HK-2 (cell line): ENCODE measurements at regions not wholly inside any gene's neighbourhood (a gene's known extent, or its start where the extent isn't known, plus 50 kb on each side); places are given as distances from the start of the nearest gene placed in this dataset.
"Not testable (repeated sequence)": the region's sequence is repeated elsewhere in the genome, so short reads cannot be mapped to it uniquely, and the experiment has no call there.

ENCODE experiments used
- DNase-seq: peaks from one replicate; pipeline ENCODE4 v3.0.0-alpha.2; 2018; ENCODE audit not compliant: unreplicated experiment

DNA sequence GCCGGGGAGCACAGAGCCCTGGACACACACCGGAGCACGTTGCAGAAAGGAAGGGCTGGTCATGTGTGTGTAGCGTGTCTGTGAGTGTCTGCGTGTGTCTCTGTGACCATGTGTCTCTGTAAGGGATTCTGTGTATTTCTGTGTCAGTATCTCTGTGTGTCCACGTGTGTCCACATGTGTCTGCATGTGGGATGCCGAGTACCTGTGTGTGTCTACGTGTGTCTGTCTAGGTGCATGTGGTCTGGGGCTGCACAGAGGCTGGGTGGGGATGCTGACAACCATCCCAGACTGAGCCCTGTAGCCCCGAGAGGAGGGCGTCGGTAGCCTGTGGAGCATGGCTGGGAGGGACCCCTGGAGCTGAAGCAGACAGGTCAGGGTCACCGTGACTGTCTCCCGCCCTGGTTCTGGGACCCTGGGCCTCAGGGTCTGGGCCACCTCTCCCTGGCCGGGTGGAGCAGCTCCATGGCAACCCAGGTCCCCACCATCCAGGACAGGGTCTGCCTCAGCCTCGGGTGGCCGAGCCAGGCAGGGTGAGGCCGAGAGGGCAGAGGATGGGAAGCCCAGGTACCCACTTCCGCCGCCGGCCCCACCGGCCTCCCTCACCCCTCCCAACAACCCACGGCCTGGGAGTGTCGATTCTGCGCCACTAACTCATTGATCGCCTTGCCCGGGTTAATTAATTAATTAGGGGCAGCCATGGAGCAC is 122.7 kb downstream of the FAM53A start:
- no peak for DNase-seq

DNA sequence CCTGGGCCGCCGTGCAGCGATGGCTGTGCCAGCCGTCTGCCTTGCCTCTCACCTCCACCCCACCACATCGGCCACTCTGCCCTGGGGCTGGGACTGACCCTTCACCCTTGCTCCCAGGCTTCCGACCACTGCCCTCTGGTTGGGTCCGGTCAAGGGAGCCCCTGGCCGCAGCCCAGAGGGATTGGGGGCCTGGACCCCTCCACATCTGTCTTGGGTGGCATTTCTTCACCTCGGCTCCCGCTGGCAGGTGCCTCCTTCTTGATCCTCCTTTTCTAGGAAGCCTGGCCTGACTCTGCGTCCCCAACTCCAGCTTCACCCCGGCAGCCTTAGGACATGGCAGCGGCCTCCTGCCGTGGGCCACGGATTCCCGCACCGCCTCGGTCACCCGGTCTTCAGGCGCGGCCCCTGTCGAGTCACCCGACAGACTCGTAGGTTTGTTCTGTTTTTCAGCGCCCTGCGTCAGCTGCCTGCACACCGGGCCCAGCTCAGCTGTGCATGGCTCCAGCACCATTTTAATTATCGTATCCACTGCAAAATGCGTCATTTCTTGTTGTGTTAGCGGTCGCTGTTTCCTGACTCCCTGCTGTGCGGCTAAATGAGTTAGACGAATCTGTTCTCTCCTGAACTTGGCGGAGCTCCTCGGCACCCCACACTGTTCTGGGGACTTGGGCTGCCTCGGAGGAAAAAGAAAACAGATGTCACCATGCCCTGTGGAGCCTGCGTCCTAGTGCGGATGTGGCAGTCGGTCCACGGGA is 124.0 kb downstream of the FAM53A start:
- no peak for DNase-seq

DNA sequence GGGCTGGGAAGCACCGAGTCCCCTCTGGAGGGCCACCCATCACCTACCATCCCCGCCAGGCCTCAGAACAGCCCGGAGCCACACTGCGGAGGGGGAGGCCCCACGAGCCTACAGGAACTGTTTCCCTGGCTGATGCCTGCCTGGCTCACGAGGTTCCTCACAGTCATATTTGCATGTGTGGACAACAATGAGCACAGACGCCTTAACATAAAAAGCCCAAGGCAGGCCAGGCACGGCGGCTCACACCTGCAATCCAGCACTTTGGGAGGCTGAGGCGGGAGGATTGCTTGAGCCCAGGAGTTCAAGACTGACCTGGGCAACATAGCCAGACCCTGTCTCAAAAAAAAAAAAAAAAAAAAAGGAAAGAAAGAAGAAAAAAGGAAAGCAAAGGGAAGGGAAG is 125.9 kb downstream of the FAM53A start:
- no peak for DNase-seq

DNA sequence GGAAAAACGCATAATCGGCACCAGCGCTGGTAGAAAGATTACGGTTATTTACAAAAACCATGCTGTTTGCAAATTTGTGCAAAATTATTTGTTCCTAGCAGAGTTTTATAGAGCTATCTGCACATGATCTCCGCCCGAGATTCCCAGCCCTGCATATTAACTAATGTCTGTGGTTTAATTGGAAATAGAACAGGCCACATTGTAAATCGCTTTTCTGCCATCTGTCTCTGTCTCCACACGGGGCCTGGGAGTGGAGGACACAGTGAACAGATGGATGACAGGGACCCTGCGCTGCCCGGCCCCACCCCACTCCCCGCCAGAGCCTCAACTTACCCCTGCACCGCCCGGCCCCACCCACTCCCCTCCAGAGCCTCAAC is 126.9 kb downstream of the FAM53A start:
- DNase-seq, result no peak

DNA sequence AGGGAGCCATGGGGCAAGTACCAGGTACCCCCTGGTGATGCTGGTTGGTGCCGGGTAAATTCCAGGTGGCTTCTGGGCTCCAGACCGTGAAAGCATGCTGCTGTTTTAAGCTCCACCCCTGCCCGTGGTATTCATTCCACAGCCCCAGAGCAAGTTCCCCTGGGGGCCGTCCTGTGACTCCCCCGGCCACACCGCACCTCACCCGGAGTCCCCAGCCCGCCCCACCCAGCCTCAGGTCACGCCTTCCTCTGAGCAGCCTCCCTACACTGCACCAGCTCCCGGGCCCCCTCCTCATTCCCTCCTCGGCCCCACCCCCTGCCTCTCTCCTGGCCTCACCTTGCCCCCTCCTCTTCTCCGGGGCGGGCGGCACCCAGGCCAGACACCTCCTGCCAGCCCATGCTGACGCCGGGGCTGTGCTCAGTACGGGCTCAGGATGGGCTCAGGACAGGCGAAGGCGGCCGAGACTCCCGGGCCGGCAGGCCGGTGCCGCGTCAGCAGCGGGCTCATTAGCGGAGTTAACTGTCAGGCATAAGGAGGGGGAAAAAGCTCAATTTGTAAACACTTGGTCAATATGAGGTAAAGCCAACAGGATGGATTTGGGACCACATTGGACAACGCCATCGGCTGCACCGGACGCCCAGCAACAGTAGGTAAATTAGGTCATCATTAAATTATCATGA is 127.4 kb downstream of the FAM53A start:
- no peak for DNase-seq

DNA sequence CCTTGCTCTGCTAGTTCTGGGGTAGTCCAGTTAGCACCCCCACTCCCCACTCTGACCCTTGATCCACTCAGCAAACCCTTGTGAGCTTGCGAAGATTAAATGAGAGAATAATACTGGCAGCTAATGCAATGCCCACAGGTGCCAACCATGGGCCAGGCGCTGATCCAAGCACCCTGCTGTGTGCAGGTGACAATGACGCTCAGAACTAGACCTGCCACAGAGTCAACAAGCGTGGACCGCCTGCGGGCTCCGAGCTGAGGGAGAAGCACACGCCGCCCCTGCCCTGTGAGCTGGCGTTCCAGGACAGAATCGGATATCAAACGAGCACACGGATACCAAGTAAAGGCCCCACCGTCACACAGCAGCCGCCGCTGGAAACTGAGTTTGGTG is 129.2 kb downstream of the FAM53A start:
- no peak for DNase-seq

DNA sequence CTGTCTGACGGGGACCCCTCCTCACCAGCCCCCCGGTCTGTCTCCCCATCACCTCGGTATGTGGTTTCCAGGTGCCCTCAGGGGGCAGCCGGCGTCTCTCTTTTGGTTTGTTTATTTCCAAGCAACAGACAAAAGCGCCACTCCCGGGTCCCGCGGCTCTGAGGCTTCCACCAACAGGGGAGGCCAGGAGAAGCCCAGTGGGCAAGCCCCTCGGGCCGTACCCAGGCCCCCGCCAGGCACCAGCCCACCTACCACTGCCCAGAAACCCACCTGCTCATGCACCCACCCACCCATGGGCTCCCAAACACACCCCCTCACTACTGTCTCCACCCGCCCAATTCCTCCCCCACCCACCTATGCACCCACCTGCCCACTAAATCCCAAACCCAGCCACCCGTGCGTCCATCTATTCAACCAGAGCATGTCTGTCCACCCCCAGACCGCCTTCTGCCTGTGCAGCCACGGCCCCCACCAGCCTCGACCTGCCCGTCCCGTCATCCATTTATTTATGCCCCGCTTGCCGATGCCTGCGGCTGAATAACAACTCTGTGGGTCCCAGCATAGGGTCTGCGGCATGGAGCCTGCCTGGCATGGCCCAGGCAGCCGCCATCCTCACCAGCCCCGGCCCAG is 129.8 kb downstream of the FAM53A start:
- DNase-seq, result no peak

DNA sequence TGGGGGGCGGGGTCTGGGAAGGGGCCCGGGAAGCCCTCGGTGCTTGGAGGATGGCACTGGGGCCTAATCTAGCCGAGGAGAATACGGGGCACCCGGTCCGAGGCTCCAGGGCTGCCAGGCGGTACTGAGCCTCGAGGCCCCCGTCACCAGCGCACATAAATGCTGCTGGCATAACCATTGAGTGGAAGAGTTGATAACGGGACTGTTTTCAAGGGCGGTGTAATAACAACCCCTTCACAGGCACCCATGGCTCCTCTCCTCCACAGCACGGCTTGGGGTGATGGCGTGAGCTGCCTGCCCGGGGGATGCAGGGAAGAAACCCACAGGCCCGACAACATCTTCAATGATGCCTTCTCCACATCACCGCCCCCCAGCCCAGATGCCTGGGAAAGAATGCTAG is 130.7 kb downstream of the FAM53A start:
- DNase-seq, result no peak

DNA sequence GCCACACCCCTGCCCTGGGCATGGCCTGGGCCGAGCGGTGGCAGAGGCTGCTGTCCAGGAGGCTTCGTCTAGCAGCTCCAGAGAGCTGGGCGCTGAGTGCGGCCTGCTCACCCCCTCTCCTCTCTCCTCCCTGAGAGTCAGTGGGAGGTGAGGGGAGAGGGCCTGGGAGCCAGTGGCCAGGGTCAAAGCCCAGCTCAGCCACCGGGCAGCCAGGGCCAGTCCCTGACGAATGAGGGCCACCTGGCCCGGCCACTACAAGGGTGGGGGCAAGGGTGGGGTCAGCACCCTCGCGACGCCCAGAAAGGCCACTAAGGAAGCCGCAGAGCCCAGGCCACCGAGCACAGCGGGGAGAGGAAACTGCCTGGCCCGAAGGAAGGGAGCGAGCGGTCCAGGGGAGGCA is 131.7 kb downstream of the FAM53A start:
- no peak for DNase-seq

DNA sequence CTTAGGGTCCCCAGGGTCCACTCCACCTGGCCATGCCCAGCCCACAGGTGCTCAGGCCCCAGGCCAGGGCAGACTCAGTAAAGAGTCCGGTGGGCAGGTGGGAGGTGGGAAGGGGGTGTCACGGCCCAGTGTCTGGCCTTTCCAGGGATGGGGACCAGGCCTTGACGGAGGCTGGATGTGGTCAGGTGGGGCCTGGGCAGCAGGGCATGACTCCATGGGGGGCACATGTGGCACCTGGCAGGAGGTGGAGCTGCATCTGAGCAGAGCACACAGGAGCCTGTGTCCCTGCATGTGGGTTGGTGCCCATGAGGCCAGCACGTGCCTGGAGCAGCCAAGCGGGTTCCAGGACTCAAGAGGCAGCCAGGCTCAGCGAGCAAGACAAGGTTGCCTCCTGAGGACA is 132.9 kb downstream of the FAM53A start:
- DNase-seq, result no peak

DNA sequence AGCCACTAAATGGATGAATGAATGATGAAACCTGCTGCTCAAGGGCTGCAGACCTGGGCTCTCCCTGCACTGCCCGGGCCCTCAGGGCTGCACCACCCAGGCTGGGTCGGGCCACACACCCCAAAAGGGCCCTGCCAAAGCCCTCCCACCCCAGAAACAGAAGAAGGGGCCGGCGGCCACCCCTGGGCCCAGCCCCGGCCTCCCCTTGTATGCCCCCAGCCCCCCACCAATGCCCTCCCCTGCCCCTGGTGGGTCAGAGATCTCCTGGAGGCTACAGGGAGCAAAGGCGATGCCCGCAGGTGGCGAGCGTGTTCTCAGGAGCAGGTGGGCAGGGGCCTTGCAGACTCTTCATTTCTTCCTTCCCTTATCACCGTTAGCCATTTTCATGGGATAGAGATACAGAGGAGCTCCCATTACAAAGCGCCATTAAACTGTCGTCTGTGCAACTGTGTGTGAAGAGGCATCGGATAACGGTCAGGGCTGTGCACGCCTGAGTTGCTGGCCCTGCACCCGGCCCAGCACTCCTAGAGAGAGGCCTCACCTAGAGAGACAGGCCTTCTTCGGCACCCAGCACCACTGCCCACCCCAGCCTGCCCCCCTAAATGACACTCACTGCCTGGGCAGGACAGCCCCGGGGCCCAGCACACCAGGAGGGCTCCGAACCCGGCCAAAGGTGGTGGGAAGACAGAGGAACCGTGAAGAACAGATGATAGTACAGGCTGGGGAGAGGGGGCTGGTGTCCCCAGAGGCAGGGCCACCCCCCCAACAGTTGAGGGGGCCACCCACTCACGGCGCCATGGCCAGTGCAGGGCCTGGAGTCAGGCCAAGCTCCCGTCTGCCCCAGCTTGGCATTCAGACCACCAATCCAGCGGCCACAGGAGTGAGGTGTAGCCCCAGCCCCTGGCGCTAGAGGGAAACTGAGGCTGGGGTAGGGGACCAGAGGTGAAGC is 133.7 kb downstream of the FAM53A start:
- DNase-seq, result no peak

DNA sequence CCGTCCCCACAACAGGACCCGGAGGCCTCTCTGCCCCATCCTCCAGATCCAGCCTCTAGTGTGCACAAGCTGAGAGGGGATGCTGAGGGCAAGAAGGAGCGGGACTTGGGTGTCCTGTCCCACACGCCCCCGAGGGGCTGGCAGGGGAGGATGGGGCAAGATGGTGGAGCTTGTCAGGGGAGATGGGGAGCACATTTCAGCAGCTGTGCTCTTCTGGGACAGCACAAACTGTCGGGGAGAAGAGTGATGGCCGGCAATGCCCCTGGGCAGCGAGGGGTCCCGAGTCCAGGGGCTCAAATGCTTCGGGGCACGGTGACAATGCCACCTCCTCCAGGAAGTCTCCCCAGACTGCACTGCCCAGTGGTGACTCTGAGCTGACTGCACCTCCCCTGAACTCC is 134.5 kb downstream of the FAM53A start:
- DNase-seq, result no peak

DNA sequence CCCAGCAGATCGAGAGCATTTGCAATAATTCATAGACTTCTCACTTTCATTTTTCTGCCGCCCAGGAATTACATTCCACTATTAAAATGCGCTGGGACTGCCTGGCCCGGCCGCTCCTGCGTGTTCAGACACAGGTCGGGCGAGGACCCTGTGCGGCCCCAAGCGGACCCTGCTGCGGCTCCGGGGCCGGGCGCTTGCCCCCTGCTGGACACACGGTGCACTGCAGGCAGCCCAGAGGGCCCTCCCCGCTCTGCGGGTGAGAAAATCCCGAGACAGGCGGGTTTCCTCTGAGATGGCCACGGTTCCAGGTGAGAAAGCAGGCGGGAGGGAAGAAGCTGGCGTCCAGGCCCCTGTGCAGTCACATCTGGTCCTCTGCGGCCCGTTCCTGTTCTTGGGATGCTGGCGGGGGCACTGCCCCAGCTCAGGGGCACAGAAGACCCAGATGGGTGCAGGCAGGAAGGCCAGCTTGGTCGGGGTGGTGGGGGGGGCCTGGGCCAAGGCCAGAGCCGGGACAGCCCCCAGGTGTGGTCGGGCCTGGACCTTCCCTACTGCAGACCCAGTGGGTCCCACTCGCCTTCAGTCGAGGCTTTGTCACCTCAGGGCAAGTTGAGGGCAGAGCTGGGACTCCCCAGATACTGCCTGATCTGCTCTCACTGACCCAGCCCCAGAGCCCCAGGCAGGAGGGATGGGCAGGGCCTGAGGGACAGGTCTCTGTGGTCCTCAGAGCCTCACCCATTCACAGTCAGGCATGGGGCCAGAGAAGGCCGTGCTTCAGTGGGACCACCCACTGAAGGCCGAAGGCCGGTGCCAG is 135.1 kb downstream of the FAM53A start:
- DNase-seq, result peak; percentile 74

DNA sequence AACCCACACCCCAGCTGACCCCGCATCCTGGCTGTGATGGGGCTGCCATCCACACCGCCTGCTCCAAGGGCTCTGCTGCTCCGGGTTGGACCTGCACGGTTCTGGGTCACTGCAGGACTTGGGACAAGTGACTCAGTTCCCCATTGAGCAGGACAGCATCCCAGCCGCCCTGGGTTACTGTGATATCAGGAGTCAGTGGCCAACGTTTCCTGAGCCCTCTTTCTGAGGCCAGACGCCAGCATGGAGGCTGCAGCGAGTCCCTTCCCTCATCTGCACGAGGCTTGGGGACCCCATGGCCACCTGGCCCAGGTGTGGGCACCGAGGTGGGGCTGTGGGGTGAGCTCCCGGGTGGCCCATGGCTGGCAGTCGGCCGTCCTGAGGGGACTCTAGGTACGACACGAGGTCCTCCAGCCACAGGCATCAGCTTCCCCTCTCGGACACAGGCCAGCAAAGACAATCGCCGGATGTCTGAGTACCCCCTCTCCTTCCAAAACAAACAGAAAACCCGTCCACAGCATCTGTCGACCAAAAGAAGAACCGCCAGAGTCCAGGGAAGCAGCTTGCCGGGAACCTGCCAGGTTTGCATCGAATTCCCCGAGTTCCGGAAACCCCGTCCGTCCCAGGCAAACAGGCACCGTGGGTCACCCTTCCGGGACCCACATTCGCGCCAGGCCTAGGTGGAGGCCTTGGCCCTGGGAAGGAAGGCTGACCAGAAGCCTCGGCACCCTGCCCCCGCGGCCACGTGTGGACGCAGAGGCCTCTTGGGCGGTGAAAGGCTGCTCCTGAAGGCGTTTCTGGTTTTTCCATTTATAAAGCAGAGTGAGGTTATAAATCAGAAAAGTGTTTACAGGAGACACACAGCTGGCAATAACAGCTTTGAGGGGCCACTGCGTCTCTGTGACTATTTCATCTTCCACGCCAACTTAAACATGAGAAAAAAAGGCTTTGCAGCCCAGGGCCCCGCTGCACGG is 136.0 kb downstream of the FAM53A start:
- DNase-seq, result no peak

DNA sequence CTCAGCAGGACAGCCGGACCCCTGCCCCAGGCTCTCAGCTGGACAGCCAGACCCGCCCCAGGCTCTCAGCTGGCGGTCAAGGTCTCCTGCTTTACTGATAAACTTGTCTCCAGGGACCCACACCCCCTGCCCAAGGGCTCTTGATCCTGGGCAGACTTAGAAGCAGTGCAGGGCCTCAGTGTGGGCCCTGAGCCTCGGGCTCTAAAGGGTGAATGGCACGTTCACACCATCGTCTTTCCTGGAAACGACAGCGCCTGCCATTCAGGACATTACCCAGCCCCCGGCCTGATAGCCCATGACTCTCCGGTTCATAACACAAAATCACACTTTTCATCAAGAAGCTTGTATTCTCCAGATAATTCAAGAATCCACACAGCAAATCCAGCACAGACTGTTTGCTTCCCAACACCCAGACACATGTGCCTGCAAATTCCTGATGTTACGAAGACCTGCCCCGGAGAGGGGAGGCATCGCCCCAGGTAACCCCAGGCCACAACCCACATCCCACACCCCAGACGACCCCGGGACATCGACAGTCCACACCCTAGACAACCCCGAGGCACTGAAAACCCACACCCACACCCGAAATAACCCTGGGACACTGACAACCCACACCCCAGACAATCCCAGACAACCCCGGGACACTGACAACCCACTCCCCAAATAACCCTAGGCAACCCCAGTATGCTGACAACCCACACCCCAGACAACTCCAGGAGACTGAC is 136.8 kb downstream of the FAM53A start:
- no peak for DNase-seq

DNA sequence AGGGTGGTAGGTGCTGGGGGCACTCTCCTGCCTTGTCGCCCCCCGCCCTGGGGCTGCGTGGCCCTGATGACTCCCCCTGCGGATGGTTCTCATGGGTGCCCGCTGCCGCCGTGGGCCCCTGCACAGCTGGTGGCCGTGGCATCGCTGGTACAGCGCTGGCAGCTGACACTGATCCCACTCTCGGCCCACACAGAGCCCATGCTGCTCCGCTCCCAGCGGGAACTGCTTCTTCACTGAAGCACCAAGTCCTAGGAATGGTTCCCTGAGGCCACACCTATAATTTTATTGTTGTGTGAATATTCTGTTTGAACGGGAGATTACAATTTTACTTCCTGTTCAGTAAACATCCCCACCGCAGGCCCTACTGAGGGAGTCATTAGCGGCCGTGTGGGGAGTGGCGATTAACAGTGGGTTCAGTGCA is 138.6 kb upstream of the NKX1-1 start:
- DNase-seq, result no peak

DNA sequence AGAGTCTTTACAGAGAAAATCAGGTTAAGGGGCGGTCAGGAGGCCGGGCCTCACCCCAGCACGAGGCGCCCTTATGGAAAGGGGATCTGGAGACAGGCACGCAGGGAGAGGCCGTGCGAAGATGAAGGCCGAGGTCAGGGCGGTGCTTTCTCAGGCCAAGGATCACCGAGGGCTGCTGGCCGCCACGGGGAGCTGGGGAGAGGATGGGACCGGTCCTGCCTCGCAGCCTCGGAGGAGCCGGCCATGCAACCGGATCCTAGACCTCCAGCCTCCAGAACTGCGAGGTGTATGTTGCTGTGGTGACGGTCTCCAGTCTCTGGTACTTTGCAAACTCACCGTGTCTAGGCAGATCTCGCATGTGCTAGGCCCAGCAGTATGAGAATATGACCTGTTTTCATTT is 138.2 kb upstream of the NKX1-1 start:
- not testable (repeated sequence) for DNase-seq

DNA sequence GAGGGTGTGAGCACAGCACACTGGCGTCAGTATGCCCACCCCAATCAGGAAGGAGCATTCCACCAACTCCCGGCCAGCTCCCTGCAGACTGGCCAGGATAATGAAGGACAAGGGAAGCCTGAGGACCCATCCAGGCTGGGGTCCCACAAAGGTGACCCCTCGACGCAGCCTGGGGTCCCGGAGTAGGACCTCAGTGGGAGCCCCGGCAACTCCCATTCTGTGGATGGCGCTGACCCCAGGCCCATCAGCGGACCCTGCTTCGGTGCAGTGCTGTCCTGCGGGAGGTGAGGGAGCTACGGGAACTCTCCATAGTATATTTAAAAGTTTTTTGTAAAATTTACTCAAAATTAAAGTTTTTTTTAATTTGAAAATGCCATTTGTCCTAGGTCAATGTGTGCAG is 137.7 kb upstream of the NKX1-1 start:
- DNase-seq, result no peak

DNA sequence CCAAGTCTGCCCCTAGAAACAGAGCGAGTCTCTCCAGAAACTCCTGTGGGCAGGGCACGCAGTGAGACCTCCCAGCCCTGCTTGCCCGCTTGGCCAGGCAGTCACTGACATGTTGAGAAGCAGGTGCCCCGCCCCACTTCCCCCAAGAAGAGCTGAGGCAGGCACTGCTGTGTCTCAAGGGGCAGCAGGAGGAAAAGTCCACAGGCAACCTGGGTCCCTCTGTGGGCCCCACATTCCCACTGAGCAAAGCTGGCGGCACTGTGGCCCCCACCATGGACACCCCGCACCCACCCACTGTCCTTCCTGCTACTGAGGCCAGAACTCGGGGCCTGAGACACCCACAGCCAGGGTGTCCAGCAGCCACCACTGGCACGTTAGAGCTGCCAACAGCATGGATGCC is 137.3 kb upstream of the NKX1-1 start:
- DNase-seq, result no peak
